ENCODE measurements at regions not wholly inside any gene's neighbourhood (a gene's known extent, or its start where the extent isn't known, plus 50 kb on each side); places are given as distances from the start of the nearest gene placed in this dataset.
A peak's percentile ranks its signal among the peaks of the same experiment; 100 is the strongest.
"Not testable (repeated sequence)": the region's sequence is repeated elsewhere in the genome, so short reads cannot be mapped to it uniquely, and the experiment has no call there.

DNA sequence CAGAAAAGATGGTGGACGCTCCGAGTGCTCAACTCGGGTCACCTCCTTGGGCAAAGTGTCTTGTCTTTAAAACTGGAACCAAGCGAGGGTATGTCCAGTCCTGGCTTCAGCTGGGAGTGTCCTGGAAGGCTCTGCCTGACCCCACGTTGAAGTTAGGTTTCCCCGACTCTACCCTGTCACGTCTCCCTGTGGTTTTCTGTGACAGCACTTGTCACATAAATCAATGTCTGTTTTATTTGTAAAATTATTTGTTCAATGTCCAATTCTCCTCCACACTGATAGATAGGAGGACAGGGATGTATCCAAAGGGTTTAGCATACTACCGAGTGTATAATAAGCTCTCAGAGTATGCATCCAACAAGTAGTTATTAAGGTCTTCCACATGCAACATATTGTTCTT, 197.7 kb upstream of the IRF2BP2 start:
- not testable (repeated sequence) for DNase-seq

DNA sequence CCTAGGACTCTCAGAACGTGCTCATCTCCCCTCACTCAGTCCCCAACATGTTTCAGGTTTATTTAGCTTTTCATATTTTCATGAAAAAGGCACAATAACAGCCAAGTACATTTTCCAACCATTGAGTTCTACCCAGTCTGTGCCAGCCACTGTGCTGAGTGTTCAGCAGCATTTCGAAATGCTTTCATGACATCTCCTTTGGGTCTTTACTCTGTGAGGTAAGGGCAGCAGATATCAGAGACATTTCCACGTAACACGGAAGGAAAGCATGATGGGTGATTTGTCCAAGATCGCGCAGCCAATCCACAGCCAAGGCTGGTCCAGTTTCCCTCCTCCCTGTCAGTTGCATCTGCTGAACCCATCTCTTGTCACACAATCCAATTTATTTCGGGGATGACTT, 192.6 kb upstream of the IRF2BP2 start:
- not testable (repeated sequence) for DNase-seq

DNA sequence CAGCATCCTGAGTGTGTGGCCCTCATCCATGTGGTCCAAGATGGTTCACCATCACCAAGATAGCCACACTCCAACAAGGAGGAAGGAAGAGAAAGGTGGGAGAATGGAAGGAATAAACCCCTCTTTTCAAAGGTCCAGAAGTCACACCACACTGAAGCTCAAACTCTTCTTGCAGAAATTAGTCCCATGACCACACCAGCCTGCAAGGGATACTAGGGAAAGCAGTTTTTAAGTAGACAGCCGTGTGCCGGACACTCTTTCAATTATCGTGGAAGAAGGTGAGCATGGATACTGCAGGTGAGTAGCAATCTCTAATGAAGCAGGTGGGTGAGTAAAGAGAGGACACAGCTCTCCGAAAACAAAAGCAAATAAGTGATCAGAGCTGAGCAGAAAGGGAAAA, 191.7 kb upstream of the IRF2BP2 start:
- DNase-seq: not testable (repeated sequence)

DNA sequence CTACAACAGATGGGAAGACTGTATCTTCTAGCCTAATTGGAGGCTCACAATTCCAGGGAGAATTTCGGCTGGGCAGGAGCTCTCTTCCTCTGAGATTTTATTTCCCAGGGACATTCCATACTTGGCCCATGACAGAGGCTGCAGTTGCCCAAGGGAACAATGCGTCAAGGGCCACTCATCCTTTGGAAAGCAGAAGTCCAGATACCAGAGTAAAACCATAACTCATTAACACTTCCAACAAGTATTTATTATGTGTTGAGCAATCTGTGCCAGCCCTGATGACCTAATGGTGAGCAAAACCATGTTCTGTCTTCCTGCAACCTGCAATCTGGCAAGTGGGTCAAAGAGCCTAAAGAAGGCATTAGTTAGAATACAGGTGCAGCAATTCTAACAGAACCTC, 191.2 kb upstream of the IRF2BP2 start:
- DNase-seq: not testable (repeated sequence)

DNA sequence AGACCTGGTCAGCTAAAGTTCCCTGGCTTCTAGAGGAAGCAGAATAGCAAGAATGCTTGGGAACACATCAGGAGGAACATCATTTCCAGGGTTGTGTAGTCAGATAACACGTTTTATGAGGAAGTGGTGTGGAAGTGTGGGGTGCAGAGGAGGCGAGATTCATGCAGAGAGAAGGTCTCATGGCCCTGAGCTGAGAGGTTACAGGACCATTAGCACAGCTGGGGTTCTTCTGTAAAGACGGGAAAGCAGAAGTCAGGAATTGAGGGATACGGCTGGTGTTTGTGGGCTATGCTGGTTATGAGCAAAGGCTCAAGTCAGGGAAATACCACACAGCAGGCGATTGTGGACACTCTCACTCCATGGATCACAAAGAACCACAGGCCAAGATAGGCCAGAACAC, 190.6 kb upstream of the IRF2BP2 start:
- DNase-seq: not testable (repeated sequence)

DNA sequence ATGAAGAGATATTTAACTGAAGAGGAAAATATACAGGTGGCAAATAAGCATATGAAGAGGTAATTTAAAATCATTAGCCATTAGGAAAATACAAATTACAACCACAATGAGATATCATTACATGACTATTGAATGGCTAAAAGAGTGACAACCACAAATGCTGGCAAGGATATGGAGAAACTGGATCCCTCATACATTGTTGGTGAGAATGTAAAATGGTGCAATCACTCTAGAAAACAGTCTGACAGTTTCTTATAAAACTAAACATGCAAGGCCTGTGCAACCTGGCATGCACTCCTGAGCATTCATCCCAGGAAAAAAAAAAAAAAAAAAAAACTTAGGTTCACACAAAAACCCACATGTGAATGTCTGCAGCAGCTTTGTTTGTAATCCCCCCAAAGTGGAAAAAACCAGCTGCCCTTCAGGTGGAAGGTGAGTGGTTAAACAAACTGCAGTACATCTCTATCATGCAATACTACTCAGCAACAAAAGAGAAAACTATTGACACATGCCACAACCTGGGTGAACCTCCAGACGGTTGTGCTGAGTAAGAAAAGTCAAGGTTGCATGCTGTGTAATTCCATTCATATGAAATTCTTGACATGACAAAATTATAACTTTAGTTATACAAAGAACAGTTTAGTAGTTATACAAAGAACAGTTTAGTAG, 189.2 kb upstream of the IRF2BP2 start:
- DNase-seq: not testable (repeated sequence)

DNA sequence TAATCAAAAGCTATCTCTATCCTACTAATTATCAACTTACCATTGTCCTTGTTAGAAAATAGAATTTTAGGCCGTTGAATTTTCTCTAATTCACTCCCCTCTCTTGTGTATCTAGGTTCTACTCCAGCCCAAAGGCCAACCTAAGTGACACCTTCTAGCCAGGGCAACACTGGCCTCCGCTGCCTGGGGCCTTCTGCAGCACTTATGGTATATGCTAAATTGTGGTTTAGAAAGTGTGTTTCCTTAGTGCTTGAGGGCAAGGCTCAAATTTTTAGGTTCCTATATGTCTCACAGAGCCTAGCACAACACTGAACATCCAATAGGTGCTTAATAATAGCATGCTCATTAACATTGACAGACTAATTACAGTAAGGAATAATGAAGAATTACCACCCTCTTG, 187.2 kb upstream of the IRF2BP2 start:
- not testable (repeated sequence) for DNase-seq

DNA sequence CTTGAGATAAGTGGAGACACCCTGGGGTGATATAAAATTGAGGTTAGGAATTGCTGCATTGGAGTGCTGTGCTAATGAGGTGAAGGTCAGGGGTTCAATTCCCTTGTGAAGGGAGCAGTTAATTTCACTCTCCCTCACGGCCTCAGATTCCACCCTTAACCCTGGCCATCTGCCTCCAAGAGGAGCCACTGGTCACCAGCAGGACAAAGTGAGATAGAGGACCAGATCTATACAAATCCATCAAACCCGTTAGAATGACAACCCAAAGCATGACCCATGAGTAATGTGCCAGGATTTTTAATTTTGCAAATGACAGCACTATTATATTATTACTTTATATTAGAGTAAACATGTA, 186.4 kb upstream of the IRF2BP2 start:
- not testable (repeated sequence) for DNase-seq

DNA sequence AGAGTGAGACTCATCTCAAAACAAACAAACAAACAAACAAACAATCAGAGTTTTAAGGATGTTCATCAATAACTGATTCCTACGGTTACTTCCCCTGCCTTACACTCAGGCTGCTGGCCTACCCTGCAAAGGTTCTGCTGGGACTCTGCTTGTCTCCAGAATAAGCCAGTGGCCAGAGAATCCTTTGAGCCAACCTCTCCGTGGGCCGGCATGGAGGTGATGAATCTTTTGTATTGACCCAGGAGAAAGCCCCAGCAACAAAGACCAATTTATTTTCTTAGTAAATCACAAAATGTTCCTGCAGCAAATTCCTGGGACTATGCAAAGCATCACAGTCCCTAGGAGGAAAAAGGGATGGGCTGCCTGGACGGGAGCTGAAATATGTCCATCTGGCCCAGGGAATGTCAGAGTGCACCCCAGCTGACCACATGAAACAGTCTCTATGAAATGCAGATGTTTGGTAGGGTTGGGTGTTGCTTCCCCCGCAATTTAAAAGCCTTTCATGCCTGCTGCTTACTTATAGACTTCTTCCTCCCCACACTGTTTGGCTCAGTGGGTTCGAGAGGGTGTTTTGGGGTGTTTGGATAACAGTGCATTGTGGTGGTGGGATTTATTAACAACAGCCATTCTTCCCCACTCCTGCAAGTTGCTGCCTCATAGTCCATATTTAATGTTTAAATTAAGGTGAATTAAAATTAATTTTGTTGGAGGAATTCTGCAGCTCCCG, 185.9 kb upstream of the IRF2BP2 start:
- DNase-seq: not testable (repeated sequence)

DNA sequence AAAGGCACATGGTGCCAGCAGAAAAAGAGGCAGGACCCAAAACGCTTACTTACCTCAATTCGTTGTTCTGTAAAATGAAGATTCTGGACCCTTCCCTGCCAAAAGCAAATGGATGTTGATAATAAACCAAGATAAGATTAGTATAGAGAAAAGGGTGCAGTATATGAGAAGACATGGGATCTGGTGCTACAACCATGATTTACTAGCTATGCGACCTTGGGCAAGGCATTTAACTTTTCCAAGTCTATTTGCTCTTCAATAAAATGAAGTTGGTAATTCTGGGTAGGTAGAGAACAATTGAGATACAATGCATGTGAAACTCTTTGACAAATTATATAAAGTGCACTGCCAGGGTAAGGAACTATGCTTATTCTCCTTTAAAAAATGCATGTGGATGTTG, 185.0 kb upstream of the IRF2BP2 start:
- not testable (repeated sequence) for DNase-seq

DNA sequence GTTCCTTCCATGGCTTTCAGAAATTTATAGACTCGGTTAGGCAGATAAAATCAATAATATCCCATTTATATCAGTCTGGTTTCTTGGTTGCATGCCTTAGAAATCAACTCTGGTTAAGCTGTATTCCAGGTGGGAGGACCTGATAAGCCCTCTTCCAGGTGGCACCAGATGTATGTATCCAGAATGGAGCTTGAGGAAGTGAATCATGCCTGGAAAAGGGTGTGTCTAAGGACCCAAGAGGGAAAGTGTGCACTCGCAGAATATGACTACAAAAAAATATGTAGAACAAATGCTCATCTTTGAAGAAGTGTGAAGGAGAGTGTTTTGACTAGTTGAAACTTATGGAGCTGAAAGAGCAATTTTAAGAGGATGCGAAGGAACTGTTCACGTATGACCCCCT, 184.5 kb upstream of the IRF2BP2 start:
- not testable (repeated sequence) for DNase-seq

DNA sequence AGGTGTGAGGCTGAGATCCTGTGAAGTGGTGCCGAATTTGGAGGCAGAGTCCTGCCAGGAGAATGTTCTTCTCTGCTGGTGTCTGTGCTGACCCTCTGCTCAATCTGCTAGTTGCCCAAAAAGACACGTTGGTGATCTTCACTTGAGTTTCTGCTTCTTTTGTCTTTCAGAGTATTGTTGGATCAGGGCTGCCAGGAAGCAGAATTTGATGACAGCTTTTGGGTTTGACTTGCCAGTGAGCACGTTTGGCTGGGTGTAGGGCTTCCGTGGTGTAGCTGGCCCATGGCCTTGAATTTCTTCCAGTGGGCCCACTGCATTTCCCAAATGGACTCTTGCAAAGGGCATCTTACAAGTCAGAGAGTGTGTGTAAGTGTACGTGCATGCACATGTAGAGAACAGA, 183.9 kb upstream of the IRF2BP2 start:
- not testable (repeated sequence) for DNase-seq

DNA sequence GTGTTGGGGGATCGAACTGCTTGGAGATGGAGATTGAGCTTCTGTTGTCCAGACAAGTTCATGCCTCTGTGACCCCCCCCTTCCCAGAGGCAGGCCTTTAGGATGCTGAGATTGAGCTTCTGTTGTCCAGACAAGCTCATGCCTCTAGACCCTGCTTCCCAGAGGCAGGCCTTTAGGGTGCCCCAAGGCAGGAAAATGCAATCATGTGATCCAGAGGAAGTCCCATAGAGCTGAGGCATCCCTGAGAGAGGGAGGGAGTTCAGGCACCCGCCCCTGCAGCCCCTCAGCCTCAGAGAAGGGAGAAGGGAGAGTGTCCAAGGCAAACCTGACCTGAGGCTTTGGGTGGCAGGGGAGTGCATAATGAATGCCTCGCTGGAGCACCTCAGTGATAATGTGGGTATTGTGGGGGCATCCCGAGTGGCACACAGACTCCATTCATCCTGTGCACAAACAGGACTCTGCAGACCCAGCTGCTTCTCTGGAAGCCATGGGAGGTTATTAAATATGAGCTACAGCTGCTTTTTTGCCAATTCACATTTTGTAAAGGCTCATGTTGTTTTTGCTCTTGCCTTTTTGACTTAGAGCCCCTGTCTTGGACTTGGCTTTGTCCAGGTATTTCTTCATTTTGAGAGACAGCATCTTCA, 182.4 kb upstream of the IRF2BP2 start:
- DNase-seq: not testable (repeated sequence)

DNA sequence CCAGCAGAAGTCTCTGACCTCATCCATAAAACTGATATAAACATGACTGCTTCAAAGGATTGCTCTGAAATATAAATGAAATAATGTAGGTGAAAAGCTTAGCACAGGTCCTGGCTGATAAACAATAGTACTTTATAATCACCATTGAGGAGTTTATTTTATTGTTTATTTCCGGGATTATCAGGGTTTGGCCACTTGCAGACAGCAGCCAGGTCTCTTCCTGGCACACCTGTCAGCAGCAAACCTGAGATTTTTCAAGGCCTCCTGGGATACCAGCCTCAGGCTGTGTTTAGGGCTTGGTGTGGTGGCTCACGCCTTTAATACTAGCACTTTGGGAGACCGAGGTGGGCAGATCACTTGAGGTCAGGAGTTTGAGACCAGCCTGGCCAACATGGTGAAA, 181.6 kb upstream of the IRF2BP2 start:
- DNase-seq: not testable (repeated sequence)

DNA sequence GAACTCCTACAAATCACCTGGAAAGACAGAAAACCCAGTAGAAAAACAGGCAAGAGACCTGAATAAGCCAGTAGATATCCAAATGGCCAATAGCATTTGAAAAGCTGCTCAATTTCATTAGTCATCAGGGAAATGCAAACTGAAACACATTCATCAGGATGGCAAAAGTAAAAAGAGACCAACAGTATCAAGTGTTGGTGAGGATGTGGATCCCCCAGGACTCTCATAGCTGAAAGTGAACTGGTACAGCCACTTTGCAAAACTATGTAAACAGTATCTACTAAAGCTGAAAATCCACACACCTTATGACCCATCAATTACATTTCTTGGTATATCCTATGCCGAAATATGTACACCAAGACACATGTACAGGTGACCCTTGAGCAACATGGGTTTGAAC, 180.4 kb upstream of the IRF2BP2 start:
- DNase-seq: not testable (repeated sequence)

DNA sequence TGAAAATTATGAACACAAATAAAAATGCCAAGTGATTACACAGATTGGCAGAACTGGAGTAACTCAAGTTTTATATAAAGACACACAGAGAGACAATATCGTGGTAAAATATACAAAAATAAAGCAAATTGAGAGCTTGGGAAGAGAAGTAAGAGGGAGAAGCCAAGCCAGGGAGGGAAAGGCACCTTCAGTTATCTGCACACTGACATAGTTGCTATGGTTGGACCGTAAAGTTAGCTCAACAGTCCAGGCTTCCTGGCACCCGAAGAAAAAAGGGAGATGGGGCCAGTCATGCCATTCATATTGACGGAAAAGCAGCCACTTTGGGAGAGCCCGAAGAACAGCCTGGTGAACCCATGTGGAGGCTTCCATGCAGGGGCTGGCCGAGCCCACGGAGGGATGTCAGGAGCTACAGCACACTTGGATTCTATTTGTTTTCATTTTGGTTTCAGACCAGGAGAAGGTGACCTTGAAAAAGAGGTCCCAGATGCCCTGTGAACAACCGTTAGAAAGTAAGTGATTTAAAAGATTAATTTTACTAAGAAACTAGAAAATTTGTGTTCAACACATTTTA, 177.1 kb upstream of the IRF2BP2 start:
- DNase-seq: not testable (repeated sequence)

DNA sequence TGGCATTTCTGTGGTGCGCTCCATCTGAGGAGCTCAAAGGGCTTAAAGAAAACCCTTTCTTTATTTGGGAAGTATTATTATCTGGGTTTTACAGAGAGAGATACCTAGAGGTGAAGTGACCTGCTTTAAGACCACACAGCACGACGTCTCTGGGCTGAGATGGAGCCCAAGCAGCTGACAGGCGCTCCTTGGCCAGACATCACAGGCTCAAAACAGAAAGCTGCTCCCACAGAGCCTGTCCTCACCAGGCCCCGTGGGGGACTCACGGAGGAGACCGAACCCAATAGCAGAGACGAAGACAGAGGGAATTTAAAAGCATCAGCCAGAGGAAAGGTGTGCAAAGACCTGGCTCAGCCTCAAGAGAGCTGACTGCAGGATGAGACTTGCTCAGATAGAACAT, 175.9 kb upstream of the IRF2BP2 start:
- DNase-seq: not testable (repeated sequence)

DNA sequence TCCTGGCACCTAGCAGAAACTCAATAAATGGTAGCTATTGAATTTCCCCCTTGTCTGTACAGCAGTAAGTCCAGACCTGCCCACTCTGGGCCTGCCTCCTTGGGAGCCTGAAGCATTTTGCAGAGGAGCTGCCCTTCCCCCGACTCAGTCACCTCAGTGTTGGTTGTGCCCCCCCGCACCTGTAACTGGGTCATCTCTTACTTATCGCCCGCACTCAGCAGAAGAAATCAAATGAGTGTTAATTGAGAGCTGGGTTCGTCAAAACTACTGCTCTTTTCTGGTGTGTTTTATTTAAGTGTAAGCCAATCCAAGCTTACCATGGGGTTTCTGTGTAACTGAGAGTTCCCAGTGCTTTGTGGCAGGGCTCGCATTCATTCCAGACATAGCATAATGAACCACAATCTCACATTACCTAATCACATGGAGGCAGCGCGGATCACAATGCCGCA, 175.5 kb upstream of the IRF2BP2 start:
- DNase-seq: not testable (repeated sequence)

DNA sequence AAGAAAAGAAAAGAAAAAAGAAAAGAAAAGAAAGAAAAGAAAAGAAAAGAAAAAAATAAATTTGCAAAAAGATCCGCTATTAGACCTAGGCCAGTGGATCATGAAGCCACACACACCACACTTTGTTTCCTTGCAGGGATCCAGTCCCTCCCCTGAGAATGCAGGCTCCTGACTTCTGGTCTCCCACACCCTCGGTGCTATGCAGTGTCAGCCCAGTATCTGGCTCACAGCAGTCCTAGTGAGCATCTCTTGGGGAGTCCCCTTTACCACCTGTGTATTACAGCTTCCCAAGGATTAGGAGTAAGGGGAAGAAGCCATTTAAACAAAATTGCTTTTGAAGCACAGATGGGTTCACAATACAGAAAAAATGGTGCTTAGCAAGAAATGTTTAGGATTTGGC, 174.1 kb upstream of the IRF2BP2 start:
- not testable (repeated sequence) for DNase-seq

DNA sequence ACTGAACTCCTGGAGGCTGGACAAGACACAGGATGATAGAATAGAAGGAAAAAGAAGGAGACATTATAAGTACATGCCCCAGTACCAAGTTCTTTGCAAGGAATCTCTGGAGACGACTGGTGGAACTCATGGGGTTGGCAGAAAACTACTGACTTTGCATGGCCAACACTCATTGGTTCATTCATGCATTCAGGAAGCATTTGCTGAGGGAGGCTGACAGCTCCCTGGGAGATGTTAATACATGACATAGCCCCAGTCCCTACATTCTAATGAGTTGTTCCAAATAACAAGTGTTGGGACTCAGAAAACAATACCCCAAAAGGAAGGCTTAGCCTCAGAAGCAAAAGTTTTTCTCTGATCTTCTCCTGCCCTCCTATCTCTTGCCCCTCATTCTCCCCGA, 172.8 kb upstream of the IRF2BP2 start:
- DNase-seq: peak in 1 of 51 donors; percentile 52

DNA sequence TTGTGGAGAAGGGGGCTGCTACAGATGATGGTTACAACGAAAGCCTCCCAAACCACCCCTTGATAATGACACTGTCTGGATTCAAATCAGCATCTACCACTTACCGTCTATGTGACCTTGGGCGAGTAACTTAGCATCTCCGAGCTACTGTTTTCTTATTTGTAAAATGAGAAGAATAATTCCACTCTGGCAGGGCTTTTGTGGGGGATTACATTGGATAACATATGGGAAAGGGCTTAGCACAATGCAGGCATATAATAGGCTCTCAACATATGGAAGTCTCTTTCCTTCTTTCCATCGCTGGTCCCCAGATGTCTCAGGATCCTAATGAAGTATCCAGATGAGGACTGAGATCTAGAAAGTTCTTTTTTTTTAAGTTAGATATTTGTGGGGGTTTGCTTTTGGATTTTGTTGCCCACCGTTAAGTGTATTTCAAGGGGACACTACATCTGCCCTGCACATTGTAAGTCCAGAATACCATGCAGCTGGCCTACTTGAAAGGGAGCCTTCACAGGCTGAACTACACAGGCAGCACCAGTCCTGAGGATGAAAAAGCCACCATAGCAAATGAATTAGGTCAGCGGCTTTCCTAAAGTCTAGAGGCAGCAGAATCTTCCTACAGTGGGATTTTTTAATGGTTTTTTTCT, 172.2 kb upstream of the IRF2BP2 start:
- no peak for DNase-seq

Measured in hypothalamus (tissue), 51 donors.